HG03064 (cell line): ENCODE measurements at regions not wholly inside any gene's neighbourhood (a gene's known extent, or its start where the extent isn't known, plus 50 kb on each side); places are given as distances from the start of the nearest gene placed in this dataset.
A peak's percentile ranks its signal among the peaks of the same experiment; 100 is the strongest.
"Not testable (repeated sequence)": the region's sequence is repeated elsewhere in the genome, so short reads cannot be mapped to it uniquely, and the experiment has no call there.

Source experiments
- ATAC-seq: cut with Tn5 transposase; IDR thresholded peaks from one replicate; pipeline ENCODE4 v1.9.1; 2021; ENCODE audit warnings: low read depth; ENCODE audit not compliant: unreplicated experiment

GRCh38 chr5:124890442-124890841 is 144.0 kb upstream of the ZNF608 start:
- not testable (repeated sequence) for ATAC-seq

DNA sequence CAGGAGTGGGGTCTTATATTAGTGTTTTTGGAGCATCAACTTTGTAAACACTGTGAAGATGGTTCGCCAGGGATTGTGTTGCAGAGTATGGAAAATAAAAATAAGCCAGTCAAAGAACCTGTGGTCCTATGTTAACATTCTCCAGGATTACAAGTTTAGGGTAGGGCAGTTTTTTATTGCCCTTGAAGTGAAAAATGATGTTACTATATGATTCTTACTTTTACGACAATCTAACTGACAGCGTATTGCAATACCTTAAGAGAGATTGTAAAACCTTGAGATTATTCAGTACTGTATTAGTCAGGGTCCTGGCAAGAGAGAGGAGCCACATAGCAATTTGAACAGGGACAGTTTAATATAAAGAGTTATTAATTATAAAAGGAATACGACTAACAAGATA is 144.7 kb upstream of the ZNF608 start:
- no peak for ATAC-seq

DNA sequence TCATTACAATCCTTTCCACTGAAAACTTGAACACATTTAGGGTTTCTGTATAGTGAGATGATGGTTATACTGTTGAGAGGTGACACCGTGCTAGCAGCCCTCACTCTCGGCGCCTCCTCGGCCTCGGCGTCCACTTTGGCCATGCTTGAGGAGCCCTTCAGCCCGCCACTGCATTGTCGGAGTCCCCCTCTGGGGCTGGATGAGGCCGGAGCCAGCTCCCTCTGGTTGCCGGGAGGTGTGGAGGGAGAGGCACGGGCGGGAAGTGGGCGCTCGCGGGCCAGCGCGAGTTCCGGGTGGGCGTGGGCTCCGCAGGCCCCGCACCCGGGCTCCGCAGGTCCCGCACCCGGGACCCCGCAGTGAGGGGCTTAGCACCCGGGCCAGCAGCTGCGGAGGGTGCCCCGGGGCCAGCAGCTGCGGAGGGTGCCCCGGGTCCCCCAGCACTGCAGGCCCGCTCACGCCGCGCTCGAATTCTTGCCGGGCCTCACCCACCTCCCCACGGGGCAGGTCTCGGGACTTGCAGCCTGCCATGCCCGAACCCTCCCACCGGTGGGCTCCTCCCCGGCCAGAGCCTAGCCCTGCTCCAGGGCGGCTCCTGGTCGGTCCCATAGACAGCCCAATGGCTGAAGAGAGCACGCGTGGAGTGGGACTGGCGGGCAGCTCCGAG is 145.9 kb upstream of the ZNF608 start:
- ATAC-seq, result no peak

DNA sequence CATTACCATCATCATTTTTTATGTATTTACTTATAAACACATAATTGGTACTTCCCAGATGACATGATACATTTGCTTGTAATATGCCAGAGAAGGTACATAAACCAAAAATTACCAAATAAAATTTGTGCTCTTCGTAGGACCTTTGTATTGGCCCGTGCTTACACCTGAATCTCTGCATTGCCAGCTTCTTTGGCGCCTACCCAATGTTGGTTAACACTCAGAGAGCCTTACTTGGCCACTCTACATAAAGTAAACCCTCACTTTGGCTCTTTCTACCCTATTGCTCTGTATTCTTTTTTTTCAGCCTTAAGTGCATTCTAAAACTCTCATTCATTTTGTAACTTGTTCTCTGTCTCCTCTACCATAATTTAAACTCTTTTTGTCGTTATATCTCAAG is 148.1 kb upstream of the ZNF608 start:
- no peak for ATAC-seq

GRCh38 chr5:124895236-124895635 is 148.8 kb upstream of the ZNF608 start:
- no peak for ATAC-seq

- no peak for ATAC-seq
Observed at GRCh38 chr5:124901081-124901480, 154.6 kb upstream of the ZNF608 start.

DNA sequence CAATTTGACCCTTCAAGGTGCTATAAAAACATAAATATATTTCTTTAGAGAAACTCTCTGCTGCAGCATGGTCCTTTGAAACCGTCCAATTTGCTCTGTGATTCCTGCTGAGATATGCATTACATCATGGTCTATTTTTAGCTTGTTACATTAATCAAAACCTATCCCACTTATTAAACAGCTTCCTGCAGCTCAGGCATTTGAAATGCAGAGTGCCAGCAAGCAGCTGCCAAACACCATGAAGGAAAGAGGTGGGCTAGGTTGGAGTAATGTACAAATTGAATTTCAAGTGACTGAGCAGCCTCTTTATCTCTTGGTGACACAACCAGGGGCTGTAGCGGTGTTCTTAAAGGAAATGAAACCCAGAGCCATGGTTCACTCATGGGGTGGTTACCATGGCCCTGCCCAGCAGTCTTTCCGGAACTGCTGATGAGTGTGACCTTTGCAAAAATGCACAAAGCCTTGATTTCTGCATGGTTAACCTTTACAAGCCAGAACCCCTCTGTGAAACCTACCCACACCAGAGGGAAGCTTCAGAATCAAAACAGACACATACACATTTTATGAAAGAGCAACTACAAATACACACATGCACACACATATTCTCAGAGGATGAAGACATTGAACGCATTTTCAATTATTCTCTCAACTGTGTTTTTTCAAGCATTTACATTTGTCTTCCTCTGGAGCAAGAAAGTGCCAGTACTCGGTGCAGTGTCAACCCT is 155.8 kb upstream of the ZNF608 start:
- peak; percentile 99 for ATAC-seq

DNA sequence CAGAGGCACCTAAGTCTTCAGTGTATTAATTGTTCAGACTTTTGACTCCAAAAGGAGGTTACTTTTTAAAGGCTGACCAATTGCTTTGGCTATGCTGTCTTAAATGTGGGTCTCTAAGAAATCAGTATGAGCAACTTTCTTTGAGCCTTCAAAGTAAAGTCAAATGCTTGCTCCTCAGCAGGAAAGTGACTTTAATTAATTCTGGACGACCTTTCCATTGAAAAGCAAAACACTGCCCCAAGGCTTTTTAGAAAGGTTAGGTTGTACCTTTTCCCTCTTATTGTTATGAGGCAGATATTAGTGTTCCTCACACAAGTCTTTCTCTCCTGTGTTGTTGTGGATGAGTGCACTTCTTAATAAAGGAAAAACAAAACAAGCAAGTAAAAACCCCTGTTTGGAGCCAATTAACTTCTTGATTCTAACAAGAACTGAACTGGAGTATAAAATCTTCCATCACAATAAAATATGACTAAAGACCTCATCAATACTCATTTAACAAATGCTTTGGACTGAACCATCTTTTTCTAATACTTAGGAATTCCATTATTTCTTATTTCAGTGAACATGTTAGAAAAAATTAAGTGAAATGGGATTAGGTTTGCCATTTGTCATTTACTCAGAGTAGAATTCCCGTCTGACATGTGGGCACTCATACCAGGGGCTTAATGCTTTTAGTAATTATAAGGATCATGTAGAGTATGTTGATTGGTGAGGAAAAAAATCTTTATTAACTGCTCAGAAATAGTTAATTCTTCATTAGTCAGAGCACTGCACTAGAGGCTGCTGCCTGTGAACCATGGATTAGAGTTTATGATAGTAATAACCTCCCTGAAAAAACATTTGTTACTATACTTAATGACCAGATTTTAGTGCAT is 159.1 kb upstream of the ZNF608 start:
- ATAC-seq, result no peak

DNA sequence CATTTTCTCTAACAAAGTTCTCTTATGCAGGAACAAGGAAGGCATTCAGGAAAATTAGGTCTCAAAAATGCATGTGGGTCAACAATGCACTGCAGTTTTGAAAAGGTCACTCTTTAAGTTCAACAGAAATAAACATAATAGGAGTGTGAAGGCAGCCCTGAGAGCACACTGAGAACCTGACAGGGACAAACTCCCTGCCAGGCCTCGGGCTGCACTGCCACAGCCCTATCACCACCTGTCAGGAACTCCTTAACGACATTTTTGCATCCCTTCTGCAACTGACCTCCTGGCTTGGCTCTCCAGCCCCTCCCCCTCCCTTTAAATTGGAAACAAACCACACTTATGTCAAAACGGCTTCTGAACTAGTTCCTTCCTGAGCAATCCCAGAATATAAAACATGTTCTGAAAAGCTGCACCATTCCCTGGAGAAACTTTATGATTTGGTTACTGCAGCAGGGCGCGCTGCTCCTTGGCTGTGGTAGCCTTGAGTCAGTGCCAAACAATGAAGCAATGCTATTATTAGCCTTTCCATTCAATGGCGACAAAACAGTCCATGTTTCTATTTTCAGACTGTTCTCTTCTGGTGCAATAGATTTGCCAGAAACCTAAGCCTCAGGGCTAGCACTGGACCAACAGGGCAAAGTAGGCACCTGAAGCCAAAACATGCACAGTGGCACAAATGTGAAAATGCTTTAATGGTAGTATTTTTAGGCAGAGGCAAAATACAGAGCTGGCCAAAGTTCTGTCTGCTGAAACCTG is 160.1 kb upstream of the ZNF608 start:
- ATAC-seq, result no peak

- ATAC-seq, result no peak
Observed at GRCh38 chr5:124907098-124907644, 160.7 kb upstream of the ZNF608 start.

GRCh38 chr5:124908581-124909451 is 162.4 kb upstream of the ZNF608 start:
- peak; percentile 78 for ATAC-seq

DNA sequence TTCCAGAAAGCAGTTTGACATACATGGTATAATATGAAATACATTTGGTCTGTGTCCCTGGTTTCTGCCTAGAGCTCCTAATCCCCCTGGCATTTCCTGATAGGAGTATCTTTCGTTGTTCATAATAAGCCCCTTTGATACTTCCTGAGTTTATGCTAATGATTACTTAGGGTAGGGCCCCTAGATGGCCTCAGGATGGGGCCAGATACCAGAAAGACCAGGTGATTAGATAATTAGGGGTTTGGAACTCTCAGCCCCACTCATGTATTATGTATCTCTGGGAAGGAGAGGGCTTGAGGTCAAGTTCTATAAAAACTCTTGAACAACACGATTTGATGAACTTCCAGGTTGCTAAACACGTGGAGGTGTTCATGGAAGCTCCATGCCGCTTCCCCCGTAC is 163.3 kb upstream of the ZNF608 start:
- no peak for ATAC-seq

GRCh38 chr5:124910354-124911016 is 164.0 kb upstream of the ZNF608 start:
- no peak for ATAC-seq

DNA sequence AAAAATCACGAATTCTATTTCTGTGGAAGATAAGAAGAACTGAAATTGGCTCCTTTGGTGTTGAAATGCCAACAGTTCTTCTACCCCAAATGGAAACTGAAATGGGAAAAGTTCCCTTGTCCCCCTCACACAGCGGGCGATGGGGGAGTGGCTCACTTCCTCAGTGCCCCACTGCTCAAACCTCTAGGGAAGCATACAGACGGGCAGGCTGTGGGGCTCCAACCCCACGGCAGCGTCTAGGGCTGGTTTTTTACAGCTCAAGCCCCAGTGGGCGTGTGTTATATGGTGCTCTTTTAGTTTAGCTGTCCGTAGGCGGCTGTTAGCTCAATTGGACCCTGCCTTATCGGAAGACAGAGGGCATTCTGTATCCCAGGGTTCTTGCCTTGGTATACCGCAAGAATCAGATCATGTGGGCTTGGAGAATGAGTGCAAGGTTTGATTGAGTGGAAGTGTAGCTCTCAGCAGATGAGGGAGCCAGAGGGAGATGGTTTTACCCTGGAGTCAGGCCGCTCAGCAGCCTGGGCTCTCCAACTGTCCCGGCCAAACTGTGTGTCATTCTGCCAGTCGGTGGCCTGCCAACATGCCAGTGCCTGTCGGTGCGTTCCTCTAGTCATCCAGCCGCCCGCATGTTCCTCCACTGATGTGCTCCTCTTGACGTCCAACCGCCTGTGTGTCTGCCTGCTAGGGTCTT is 166.3 kb upstream of the ZNF608 start:
- no peak for ATAC-seq

GRCh38 chr5:124913329-124913653 is 166.9 kb upstream of the ZNF608 start:
- no peak for ATAC-seq

DNA sequence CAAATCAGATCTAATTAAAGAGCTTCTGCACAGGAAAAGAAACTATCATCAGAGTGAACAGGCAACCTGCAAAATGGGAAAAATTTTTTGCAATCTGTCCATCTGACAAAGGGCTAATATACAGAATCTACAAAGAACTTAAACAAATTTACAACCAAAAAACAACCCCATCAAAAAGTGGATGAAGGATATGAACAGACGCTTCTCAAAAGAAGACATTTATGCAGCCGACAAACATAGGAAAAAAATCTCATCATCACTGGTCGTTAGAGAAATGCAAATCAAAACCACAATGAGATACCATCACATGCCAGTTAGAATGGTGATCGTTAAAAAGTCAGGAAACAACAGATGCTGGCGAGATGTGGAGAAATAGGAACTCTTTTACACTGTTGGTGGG is 169.9 kb upstream of the ZNF608 start:
- not testable (repeated sequence) for ATAC-seq

DNA sequence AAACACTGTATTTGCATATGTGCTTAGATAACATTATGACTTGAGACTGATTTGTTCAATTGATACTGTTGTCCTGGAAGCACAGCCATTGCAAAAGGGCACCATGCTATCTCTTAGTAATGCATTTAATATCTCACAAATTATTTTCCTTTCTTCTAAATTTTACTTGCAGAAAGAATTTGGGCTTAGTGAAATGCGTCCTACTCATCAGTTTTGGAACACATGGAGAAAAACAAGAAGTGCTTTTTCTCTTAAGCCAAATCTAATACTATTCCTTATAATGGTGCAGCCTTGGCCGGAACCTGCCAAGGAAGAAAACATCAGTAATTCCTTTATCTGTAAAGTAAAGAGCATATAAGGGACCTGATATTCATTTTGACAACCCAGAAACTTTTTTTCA is 172.2 kb upstream of the ZNF608 start:
- ATAC-seq, result no peak

DNA sequence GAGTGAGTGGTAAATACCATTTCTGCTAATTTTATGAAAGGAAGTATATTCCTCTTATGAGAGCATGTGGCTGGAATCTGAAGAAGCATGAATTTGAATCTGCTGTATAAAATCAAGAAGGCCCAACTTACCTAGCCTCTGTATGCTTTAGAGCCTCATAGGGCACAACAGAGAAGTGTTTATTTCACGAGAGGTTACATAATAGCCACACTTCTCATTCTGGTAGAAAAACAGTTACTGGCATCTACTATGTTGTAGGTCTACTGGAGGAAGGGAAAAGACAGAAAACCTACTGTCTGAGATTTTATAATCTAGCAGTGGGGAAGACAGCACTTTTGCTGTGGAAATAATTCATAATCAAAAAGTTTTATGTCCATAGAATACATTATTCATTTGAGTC is 172.6 kb upstream of the ZNF608 start:
- ATAC-seq, result no peak
